Activated CD8-positive, alpha-beta T cell treated with anti-CD3 and anti-CD28 coated beads, Interleukin-2, amount 10 ng/mL, durations not matched to agents 7 days and 5 days (primary cell): ENCODE measurements at regions not wholly inside any gene's neighbourhood (a gene's known extent, or its start where the extent isn't known, plus 50 kb on each side); places are given as distances from the start of the nearest gene placed in this dataset.
"Not testable (repeated sequence)": the region's sequence is repeated elsewhere in the genome, so short reads cannot be mapped to it uniquely, and the experiment has no call there.

Source experiments
- ATAC-seq: fragments of 150-1000 bp; cut with Tn5 transposase; one replicate; pipeline ENCODE4 v1.10.0; 2021; ENCODE audit warnings: moderate library complexity
- CTCF ChIA-PET: fragments of 350-600 bp; sonication (Branson Sonifier 250); formaldehyde crosslinking; loops from one replicate; lab custom pipeline; 2021; ENCODE audit warnings: antibody characterized with exemption; lab: Charles Lee
- POLR2A ChIA-PET: fragments of 350-600 bp; sonication (Branson Sonifier 250); formaldehyde crosslinking; loops from one replicate; lab custom pipeline; 2021; ENCODE audit warnings: antibody characterized with exemption; lab: Charles Lee
- DNase-seq: peaks from one replicate; pipeline ENCODE4 v3.0.0-alpha.2; 2020
- H3K27ac Mint-ChIP-seq: one replicate; pipeline ENCODE4 v1.8.0; 2021; ENCODE audit warnings: mild to moderate bottlenecking, mixed read lengths
- H3K27me3 Mint-ChIP-seq: one replicate; pipeline ENCODE4 v1.8.0; 2021; ENCODE audit warnings: low read depth, mixed read lengths
- H3K36me3 Mint-ChIP-seq: one replicate; pipeline ENCODE4 v1.8.0; 2021; ENCODE audit warnings: low read depth, mixed read lengths
- H3K4me1 Mint-ChIP-seq: one replicate; pipeline ENCODE4 v1.8.0; 2021; ENCODE audit warnings: low read depth, mixed read lengths
- H3K4me3 Mint-ChIP-seq: one replicate; pipeline ENCODE4 v1.8.0; 2021; ENCODE audit warnings: mild to moderate bottlenecking, mixed read lengths
- H3K9me3 Mint-ChIP-seq: one replicate; pipeline ENCODE4 v1.8.0; 2022; ENCODE audit warnings: mixed read lengths; ENCODE audit not compliant: insufficient read depth

- CTCF ChIA-PET, result no interaction called here
- H3K4me3 Mint-ChIP-seq, result no peak overlapping the region
- H3K4me1 Mint-ChIP-seq, result no peaks in the 10 kb centered on the region
- ATAC-seq (no peak), DNase-seq (no peak)
- peaks cover 2% of the 10 kb centered on the region for H3K27me3 Mint-ChIP-seq
- H3K9me3 Mint-ChIP-seq, result no peaks in the 10 kb centered on the region
- POLR2A ChIA-PET, result no interaction called here
- H3K27ac Mint-ChIP-seq, result no peak overlapping the region
- no peaks in the 10 kb centered on the region for H3K36me3 Mint-ChIP-seq
These were observed 136.8 kb upstream of the CES5A start for GRCh38 chr16:56011808-56012481.

- ChIA-PET POLR2A (no interaction called here), CTCF (no interaction called here)
- Mint-ChIP-seq H3K27me3 (no peaks in the 10 kb centered on the region), H3K4me3 (no peak overlapping the region), H3K9me3 (no peaks in the 10 kb centered on the region), H3K36me3 (no peaks in the 10 kb centered on the region), H3K27ac (no peak overlapping the region), H3K4me1 (no peaks in the 10 kb centered on the region)
- ATAC-seq (no peak), DNase-seq (no peak)
These were observed 130.8 kb upstream of the CES5A start for GRCh38 chr16:56005958-56006357.

- Mint-ChIP-seq H3K27ac (no peak overlapping the region), H3K36me3 (no peaks in the 10 kb centered on the region), H3K4me3 (no peak overlapping the region), H3K27me3 (peaks cover 4% of the 10 kb centered on the region), H3K9me3 (peaks cover 8% of the 10 kb centered on the region), H3K4me1 (no peaks in the 10 kb centered on the region)
- POLR2A ChIA-PET, result no interaction called here
- no peak for ATAC-seq
- CTCF ChIA-PET, result no interaction called here
- no peak for DNase-seq
These were observed 124.5 kb upstream of the CES5A start for GRCh38 chr16:55999683-56000082.

- peaks cover 7% of the 10 kb centered on the region for H3K27me3 Mint-ChIP-seq
- POLR2A ChIA-PET, result no interaction called here
- DNase-seq (no peak), ATAC-seq (no peak)
- H3K27ac Mint-ChIP-seq, result no peak overlapping the region
- no peaks in the 10 kb centered on the region for H3K4me1 Mint-ChIP-seq
- H3K9me3 Mint-ChIP-seq, result no peaks in the 10 kb centered on the region
- CTCF ChIA-PET, result interaction anchor here (0.6 kb wide), 1 partner anchor 290 kb away, joined by 3 read pairs; no protein-coding TSS in a partner anchor
- H3K36me3 Mint-ChIP-seq, result no peaks in the 10 kb centered on the region
- no peak overlapping the region for H3K4me3 Mint-ChIP-seq
These were observed 117.9 kb upstream of the CES5A start for GRCh38 chr16:55993088-55993487.

- ChIA-PET POLR2A (no interaction called here), CTCF (no interaction called here)
- Mint-ChIP-seq H3K27me3 (peaks cover 7% of the 10 kb centered on the region), H3K36me3 (no peaks in the 10 kb centered on the region), H3K27ac (no peak overlapping the region), H3K4me3 (no peak overlapping the region), H3K9me3 (no peaks in the 10 kb centered on the region), H3K4me1 (no peaks in the 10 kb centered on the region)
- DNase-seq (no peak), ATAC-seq (no peak)
These were observed 117.4 kb upstream of the CES5A start for GRCh38 chr16:55992551-55992950.

DNA sequence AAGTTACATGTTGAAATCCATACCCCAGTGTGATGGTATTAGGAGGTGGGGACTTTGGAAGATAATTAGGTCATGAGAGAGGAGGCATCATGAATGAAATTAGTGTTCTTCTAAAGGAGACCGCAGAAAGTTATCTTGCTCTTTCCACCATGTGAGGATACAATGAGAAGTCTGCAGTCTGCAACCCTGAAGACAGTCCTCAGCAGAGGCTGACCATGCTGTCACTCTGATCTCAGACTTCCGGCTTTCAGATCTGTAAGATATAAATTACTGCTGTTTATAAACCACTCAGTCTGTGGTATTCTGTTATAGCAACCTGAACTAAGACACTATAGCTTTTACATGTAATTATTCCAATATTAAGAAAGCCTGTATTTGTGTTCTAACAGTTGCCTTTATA, 116.7 kb upstream of the CES5A start:
- no peaks in the 10 kb centered on the region for H3K4me1 Mint-ChIP-seq
- H3K9me3 Mint-ChIP-seq, result no peaks in the 10 kb centered on the region
- no peak overlapping the region for H3K27ac Mint-ChIP-seq
- ChIA-PET CTCF (no interaction called here), POLR2A (no interaction called here)
- ATAC-seq, result no peak
- no peak overlapping the region for H3K4me3 Mint-ChIP-seq
- H3K27me3 Mint-ChIP-seq, result peaks cover 7% of the 10 kb centered on the region
- no peak for DNase-seq
- no peaks in the 10 kb centered on the region for H3K36me3 Mint-ChIP-seq

GRCh38 chr16:55989569-55989907, 114.4 kb upstream of the CES5A start:
- H3K4me3 Mint-ChIP-seq, result no peak overlapping the region
- no peaks in the 10 kb centered on the region for H3K36me3 Mint-ChIP-seq
- ChIA-PET POLR2A (no interaction called here), CTCF (no interaction called here)
- H3K27ac Mint-ChIP-seq, result no peak overlapping the region
- H3K27me3 Mint-ChIP-seq, result peaks cover 4% of the 10 kb centered on the region
- no peaks in the 10 kb centered on the region for H3K4me1 Mint-ChIP-seq
- ATAC-seq (no peak), DNase-seq (no peak)
- no peaks in the 10 kb centered on the region for H3K9me3 Mint-ChIP-seq

DNA sequence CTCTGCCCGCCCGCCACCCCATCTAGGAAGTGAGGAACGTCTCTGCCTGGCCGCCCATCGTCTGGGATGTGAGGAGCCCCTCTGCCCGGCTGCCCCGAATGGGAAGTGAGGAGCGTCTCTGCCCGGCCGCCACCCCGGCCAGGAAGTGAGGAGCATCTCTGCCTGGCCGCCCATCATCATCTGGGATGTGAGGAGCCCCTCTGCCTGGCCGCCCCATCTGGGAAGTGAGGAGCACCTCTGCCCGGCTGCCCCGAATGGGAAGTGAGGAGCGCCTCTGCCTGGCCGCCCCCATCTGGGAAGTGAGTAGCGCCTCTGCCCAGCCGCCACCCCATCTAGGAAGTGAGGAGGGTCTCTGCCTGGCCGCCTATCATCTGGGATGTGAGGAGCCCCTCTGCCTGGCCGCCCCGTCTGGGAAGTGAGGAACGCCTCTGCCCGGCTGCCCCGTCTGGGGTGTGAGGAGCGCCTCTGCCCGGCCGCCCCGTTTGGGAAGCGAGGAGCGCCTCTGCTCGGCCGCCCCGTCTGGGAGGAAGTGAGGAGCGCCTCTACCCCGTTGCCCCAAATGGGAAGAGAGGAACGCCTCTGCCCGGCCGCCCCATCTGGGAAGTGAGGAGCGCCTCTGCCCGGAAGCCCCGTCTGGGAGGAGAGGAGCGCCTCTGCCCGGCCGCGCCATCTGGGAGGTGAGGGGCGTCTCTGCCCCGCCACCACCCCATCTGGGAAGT, 113.8 kb upstream of the CES5A start:
- CTCF ChIA-PET, H3K9me3 Mint-ChIP-seq, H3K4me3 Mint-ChIP-seq, H3K27me3 Mint-ChIP-seq, POLR2A ChIA-PET, H3K4me1 Mint-ChIP-seq, H3K27ac Mint-ChIP-seq, DNase-seq, H3K36me3 Mint-ChIP-seq, ATAC-seq: not testable (repeated sequence)

DNA sequence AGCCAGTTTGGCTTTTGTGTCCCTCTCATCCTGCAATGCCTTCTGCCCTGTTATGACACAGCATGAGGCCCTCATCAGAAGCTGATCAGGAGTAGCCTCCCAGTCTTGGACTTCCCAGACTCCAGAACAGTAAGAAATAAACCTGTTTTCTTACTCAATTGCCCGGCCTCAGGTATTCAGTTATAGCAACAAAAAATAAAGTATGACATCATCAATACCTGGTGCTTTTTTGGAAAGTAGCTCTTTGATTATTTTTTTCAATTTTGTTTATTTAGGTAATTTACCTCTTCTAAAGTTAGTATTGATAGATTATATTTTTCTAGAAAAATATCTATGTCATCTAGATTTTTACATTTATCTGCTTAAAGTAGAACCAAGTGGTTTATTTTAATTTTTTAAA, 112.8 kb upstream of the CES5A start:
- Mint-ChIP-seq H3K27ac (no peak overlapping the region), H3K9me3 (no peaks in the 10 kb centered on the region), H3K27me3 (peaks cover 5% of the 10 kb centered on the region), H3K4me1 (no peaks in the 10 kb centered on the region), H3K4me3 (no peak overlapping the region), H3K36me3 (no peaks in the 10 kb centered on the region)
- DNase-seq (no peak), ATAC-seq (no peak)
- POLR2A ChIA-PET, result no interaction called here
- CTCF ChIA-PET, result interaction anchor here (1.5 kb wide), 1 partner anchor 14 kb away, joined by 3 read pairs; no protein-coding TSS in a partner anchor

GRCh38 chr16:55982597-55982996, 107.4 kb upstream of the CES5A start:
- H3K27me3 Mint-ChIP-seq, result peaks cover 8% of the 10 kb centered on the region
- no peak for DNase-seq
- CTCF ChIA-PET, result no interaction called here
- H3K36me3 Mint-ChIP-seq, result no peaks in the 10 kb centered on the region
- POLR2A ChIA-PET, result no interaction called here
- H3K4me1 Mint-ChIP-seq, result no peaks in the 10 kb centered on the region
- no peaks in the 10 kb centered on the region for H3K9me3 Mint-ChIP-seq
- no peak for ATAC-seq
- no peak overlapping the region for H3K27ac Mint-ChIP-seq
- no peak overlapping the region for H3K4me3 Mint-ChIP-seq

DNA sequence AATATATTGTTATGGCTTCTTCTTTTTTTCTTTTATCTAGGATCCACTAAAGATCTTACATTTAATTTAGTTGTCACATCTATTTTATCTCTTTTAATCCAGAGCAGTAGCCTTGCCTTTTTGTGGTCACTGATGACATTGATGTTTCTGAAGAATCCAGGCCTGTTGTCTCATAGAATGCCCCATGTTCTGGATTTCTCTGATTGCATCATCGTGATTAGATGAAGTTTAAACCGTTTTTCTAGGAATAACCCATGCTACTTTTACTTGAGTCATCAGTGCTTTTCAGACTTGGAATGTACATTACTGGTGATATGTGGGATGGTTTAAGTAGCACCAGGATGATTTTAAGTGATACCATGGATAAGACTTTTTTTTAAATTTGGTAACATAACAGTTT, 106.4 kb upstream of the CES5A start:
- H3K27me3 Mint-ChIP-seq, result peaks cover 12% of the 10 kb centered on the region
- H3K27ac Mint-ChIP-seq, result no peak overlapping the region
- no peaks in the 10 kb centered on the region for H3K9me3 Mint-ChIP-seq
- ChIA-PET POLR2A (no interaction called here), CTCF (no interaction called here)
- H3K36me3 Mint-ChIP-seq, result no peaks in the 10 kb centered on the region
- no peak overlapping the region for H3K4me3 Mint-ChIP-seq
- ATAC-seq, result no peak
- no peak for DNase-seq
- H3K4me1 Mint-ChIP-seq, result no peaks in the 10 kb centered on the region

DNA sequence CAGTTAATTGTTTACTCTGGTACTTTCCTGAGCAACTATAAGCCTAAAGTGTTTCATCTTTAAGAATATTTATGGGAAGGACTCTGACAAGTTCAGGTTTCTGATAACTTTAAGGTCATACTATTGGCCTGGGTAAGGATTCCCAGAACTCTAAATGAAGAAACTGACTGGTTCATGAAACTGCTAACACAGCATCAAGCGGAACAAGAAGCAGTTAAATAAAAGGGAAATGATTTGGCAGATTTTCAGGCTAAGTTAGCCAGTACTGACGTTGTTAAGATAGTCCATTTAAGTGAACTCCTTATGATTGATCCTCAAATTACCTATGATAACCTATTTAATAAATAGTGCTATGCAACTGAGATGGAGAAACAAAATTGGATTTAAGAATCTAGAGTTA, 101.6 kb upstream of the CES5A start:
- DNase-seq, result no peak
- Mint-ChIP-seq H3K9me3 (no peaks in the 10 kb centered on the region), H3K4me3 (no peak overlapping the region), H3K4me1 (no peaks in the 10 kb centered on the region), H3K27me3 (peaks cover 9% of the 10 kb centered on the region), H3K36me3 (no peaks in the 10 kb centered on the region), H3K27ac (no peak overlapping the region)
- CTCF ChIA-PET, result no interaction called here
- no peak for ATAC-seq
- POLR2A ChIA-PET, result no interaction called here
